Activated B cell treated with CpG ODN at 0.5 μM for 24 hours (primary cell): ENCODE measurements at regions not wholly inside any gene's neighbourhood (a gene's known extent, or its start where the extent isn't known, plus 50 kb on each side); places are given as distances from the start of the nearest gene placed in this dataset.

ENCODE experiments used
- ATAC-seq: fragments of 200-7000 bp; cut with Tn5 transposase; one replicate; pipeline ENCODE4 v1.10.0; 2021; ENCODE audit warnings: low read depth, mild to moderate bottlenecking, moderate library complexity
- CTCF ChIA-PET: fragments of 350-600 bp; sonication (Branson Sonifier 250); formaldehyde crosslinking; loops from one replicate; lab custom pipeline; 2021; ENCODE audit warnings: antibody characterized with exemption; lab: Charles Lee
- POLR2A ChIA-PET: fragments of 350-600 bp; sonication (Branson Sonifier 250); formaldehyde crosslinking; loops from one replicate; lab custom pipeline; 2021; ENCODE audit warnings: antibody characterized with exemption; lab: Charles Lee
- DNase-seq: peaks from one replicate; pipeline ENCODE4 v3.0.0; 2022
- H3K27ac Mint-ChIP-seq: one replicate; pipeline ENCODE4 v1.8.0; 2020; ENCODE audit warnings: mixed read lengths
- H3K27me3 Mint-ChIP-seq: one replicate; pipeline ENCODE4 v1.8.0; 2021; ENCODE audit warnings: mixed read lengths
- H3K36me3 Mint-ChIP-seq: one replicate; pipeline ENCODE4 v1.8.0; 2021; ENCODE audit warnings: low read depth, mixed read lengths
- H3K4me1 Mint-ChIP-seq: one replicate; pipeline ENCODE4 v1.8.0; 2021; ENCODE audit warnings: mixed read lengths
- H3K4me3 Mint-ChIP-seq: one replicate; pipeline ENCODE4 v1.8.0; 2020; ENCODE audit warnings: mild to moderate bottlenecking, mixed read lengths
- H3K9me3 Mint-ChIP-seq: one replicate; pipeline ENCODE4 v1.8.0; 2020; ENCODE audit warnings: mixed read lengths
- CTCF ChIP-seq: fragments of 200-600 bp; IDR thresholded peaks from one replicate; pipeline ENCODE4 v1.8.0; 2022; ENCODE audit warnings: antibody characterized with exemption, mild to moderate bottlenecking
- intact Hi-C: fragments of 100-400 bp; cut with micrococcal nuclease; formaldehyde crosslinking; loops from one replicate; pipeline ENCODE4 v1.15.1; 2024

DNA sequence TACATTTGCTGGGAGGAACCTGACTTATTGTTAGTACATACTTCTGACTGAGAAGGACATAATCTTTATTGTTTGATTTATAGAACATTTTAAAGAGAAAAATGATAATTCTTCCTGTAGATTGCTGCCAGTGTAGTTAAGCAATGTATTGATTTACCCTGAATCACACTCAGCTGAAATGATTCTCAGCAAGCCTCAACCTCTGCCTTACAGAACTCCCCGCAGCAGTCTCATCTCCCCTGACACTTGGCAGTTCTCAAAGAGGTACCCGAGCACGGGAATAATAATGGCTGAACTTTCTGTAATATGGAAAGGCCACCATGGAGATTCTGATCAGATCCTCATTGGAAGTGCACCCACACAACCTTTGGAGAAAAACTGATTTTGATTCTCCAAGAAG, 74.9 kb upstream of the RFX3 start:
- intact Hi-C loops = no loop called here
- no peak for TF ChIP-seq CTCF

DNA sequence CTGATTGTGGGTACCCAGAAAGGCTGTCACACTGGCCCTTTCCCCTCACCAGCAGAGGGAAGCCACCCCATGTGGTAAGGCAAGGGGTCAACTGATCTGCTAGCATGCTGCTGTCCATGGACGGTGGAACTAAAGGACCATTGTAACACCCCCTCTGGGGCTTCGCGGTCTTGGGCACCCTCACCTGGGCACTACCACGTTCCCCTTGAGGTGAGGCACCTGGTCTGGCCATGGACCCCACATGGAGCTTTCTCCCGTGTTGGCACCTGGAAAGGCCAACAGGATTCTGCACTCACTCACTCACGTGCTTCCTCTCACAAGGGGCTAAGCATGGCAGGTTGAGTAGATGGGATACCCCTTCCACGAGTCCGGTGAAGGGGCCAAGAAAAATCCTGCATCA, 72.0 kb upstream of the RFX3 start:
- no peak for DNase-seq

More for the DNA sequence above, 74.9 kb upstream of the RFX3 start:
- Mint-ChIP-seq H3K4me1 (no peaks in the 10 kb centered on the region), H3K27ac (no peak overlapping the region), H3K27me3 (no peaks in the 10 kb centered on the region), H3K36me3 (no peaks in the 10 kb centered on the region), H3K9me3 (no peaks in the 10 kb centered on the region), H3K4me3 (no peak overlapping the region)
- no peak for ATAC-seq
- no peak for DNase-seq
- ChIA-PET CTCF (no interaction called here), POLR2A (no interaction called here)

GRCh38 chr9:3586066-3586465, 60.3 kb upstream of the RFX3 start:
- no peak for ATAC-seq
- ChIA-PET POLR2A (no interaction called here), CTCF (no interaction called here)
- no peaks in the 10 kb centered on the region for H3K4me1 Mint-ChIP-seq
- no peak for DNase-seq
- H3K27ac Mint-ChIP-seq = no peak overlapping the region
- H3K27me3 Mint-ChIP-seq = no peaks in the 10 kb centered on the region
- TF ChIP-seq CTCF = no peak
- H3K4me3 Mint-ChIP-seq = no peak overlapping the region
- H3K9me3 Mint-ChIP-seq = peaks cover 35% of the 10 kb centered on the region
- peaks cover 16% of the 10 kb centered on the region for H3K36me3 Mint-ChIP-seq
- intact Hi-C loops = no loop called here

More for the DNA sequence above, 72.0 kb upstream of the RFX3 start:
- Mint-ChIP-seq H3K9me3 (no peaks in the 10 kb centered on the region), H3K27me3 (no peaks in the 10 kb centered on the region), H3K36me3 (no peaks in the 10 kb centered on the region), H3K4me3 (no peak overlapping the region), H3K27ac (no peak overlapping the region), H3K4me1 (no peaks in the 10 kb centered on the region)
- intact Hi-C loops = no loop called here
- ATAC-seq = no peak
- CTCF ChIA-PET = no interaction called here
- POLR2A ChIA-PET = no interaction called here
- TF ChIP-seq CTCF = no peak

DNA sequence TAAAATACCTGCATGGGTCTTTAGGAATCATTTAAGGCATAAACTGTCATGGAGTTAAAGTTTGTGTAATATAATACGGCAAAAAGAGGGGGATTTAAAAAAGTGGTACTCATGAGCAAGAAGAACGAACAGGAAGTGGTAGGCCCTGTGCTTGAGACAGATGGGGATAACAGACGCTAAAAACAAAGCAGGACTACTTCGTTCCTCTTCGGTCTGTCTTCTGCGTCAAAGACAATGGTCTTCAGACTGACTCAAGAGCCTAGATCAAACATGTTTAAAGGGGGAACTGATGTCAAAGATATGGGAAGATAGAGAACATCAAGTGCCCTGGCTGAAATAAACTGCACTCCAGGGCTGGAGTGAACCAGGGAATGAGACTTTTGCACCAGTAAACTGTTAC, 59.8 kb upstream of the RFX3 start:
- no peak overlapping the region for H3K27ac Mint-ChIP-seq
- intact Hi-C loops = no loop called here

GRCh38 chr9:3578786-3579185, 53.0 kb upstream of the RFX3 start:
- Mint-ChIP-seq H3K36me3 (peaks cover 30% of the 10 kb centered on the region), H3K27ac (no peak overlapping the region), H3K4me1 (peaks cover 6% of the 10 kb centered on the region), H3K27me3 (no peaks in the 10 kb centered on the region), H3K4me3 (no peak overlapping the region), H3K9me3 (peaks cover 34% of the 10 kb centered on the region)
- POLR2A ChIA-PET = no interaction called here
- DNase-seq (no peak), ATAC-seq (no peak)
- no peak for TF ChIP-seq CTCF
- intact Hi-C loops = no loop called here
- CTCF ChIA-PET = no interaction called here

More for the DNA sequence above, 59.8 kb upstream of the RFX3 start:
- DNase-seq = no peak
- Mint-ChIP-seq H3K27me3 (no peaks in the 10 kb centered on the region), H3K9me3 (peaks cover 37% of the 10 kb centered on the region), H3K4me1 (no peaks in the 10 kb centered on the region), H3K4me3 (no peak overlapping the region), H3K36me3 (peaks cover 17% of the 10 kb centered on the region)
- POLR2A ChIA-PET = no interaction called here
- ATAC-seq = no peak
- CTCF ChIA-PET = no interaction called here
- TF ChIP-seq CTCF = no peak
